ENCODE measurements at regions not wholly inside any gene's neighbourhood (a gene's known extent, or its start where the extent isn't known, plus 50 kb on each side); places are given as distances from the start of the nearest gene placed in this dataset.

GRCh38 chr1:57803586-57803985 is 379.7 kb upstream of the DAB1 start:
- TF ChIP-seq CTCF (IDR thresholded peaks at IDR 0.05) = no peak
- no peak for TF ChIP-seq EZH2 (IDR thresholded peaks at IDR 0.05; ENCODE audit: borderline replicate concordance, insufficient read depth, low read depth, low read length, poor library complexity, severe bottlenecking)
